PC-3 (cell line): ENCODE measurements at regions not wholly inside any gene's neighbourhood (a gene's known extent, or its start where the extent isn't known, plus 50 kb on each side); places are given as distances from the start of the nearest gene placed in this dataset.

Experiments
- EZH2 ChIP-seq: fragments of 300-600 bp; sonication (generic); IDR thresholded peaks from one replicate; pipeline ENCODE4 v1.6.1; 2017; ENCODE audit warnings: antibody characterized with exemption, mild to moderate bottlenecking, low read length; ENCODE audit not compliant: unreplicated experiment
- EZH2phosphoT487 ChIP-seq: fragments of 300-600 bp; sonication (generic); IDR thresholded peaks from 2 replicates; pipeline ENCODE4 v1.6.1; 2018; ENCODE audit warnings: mild to moderate bottlenecking, antibody characterized with exemption, low read length, borderline replicate concordance
- TF ChIP-seq, protein P1 (sequence below): fragments of 300-600 bp; sonication (generic); conservative IDR thresholded peaks from 2 replicates; pipeline ENCODE4 v1.5.1; 2017; ENCODE audit warnings: antibody characterized with exemption, low read depth, mild to moderate bottlenecking, low read length

DNA sequence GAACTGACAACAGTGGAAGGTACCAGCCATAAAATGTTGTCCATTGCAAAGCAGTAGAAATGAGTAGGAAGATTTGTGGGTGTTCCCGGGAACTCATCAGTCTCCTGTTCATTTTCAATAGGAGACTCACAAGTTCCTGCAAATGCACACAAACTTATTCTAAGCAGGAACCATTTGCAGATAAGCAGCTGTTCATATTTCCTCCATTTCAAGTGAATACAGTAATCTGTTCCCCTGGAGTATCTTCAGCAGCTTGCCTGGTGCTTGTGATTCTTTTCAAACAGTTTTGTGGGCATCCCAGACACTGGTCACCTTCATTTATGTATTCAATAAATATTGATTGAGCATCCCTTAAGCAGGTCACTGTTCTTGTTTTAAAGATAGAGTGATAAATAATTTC lies 1315.5 kb upstream of the C9orf72 start:
- TF ChIP-seq, protein P1, sequence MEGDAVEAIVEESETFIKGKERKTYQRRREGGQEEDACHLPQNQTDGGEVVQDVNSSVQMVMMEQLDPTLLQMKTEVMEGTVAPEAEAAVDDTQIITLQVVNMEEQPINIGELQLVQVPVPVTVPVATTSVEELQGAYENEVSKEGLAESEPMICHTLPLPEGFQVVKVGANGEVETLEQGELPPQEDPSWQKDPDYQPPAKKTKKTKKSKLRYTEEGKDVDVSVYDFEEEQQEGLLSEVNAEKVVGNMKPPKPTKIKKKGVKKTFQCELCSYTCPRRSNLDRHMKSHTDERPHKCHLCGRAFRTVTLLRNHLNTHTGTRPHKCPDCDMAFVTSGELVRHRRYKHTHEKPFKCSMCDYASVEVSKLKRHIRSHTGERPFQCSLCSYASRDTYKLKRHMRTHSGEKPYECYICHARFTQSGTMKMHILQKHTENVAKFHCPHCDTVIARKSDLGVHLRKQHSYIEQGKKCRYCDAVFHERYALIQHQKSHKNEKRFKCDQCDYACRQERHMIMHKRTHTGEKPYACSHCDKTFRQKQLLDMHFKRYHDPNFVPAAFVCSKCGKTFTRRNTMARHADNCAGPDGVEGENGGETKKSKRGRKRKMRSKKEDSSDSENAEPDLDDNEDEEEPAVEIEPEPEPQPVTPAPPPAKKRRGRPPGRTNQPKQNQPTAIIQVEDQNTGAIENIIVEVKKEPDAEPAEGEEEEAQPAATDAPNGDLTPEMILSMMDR = no peak
- no peak for TF ChIP-seq EZH2phosphoT487
- no peak for TF ChIP-seq EZH2
